ENCODE measurements at regions not wholly inside any gene's neighbourhood (a gene's known extent, or its start where the extent isn't known, plus 50 kb on each side); places are given as distances from the start of the nearest gene placed in this dataset.

GRCh38 chr9:13841746-13842462, 472.0 kb downstream of the NFIB start:
- no peak overlapping the region for H3K4me3 ChIP-seq (ENCODE audit: low read depth, low read length)
- TF ChIP-seq CTCF (IDR thresholded peaks at IDR 0.05; ENCODE audit: low read depth, low read length), result no peak

DNA sequence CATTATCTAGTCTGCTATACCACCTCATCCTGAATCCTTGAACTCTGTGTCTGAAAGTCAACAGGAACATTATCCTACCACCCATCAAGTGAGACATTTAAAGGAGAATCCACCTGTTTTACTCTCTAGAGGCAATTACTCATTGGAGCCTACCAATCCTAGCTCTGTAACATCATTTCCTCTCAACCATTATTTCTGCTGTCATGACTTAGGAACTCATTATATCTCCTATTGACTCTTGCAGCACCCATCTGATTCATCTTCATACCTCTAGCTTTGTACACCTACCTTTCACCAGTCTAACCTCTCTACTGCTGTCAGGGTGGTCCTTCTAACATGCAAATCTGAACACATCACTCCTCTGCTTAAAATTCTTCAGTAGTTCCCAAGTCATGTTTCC, 481.5 kb downstream of the NFIB start:
- TF ChIP-seq CTCF (IDR thresholded peaks at IDR 0.05; ENCODE audit: low read depth, low read length), result no peak
- no peak overlapping the region for H3K4me3 ChIP-seq (ENCODE audit: low read depth, low read length)

DNA sequence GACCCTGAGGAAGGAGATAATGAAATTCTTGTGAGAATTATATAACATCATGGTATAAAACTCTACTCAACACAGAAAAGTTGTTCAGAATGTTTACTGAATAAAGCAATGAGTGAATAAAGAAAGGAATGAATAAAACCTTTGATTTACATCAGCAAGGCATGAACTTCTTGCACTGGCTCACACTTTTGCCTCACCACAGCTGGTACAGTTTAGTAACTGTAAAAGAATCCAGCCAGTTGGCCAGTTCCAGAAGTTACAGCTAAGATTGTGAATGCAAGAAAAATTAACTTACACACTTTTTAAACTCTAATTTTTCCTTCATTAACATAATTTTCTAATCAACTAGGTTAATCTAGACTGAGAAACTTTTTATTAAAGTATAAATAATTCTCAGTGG, 490.9 kb downstream of the NFIB start:
- no peak for TF ChIP-seq CTCF (IDR thresholded peaks at IDR 0.05; ENCODE audit: low read depth, low read length)
- no peak overlapping the region for H3K4me3 ChIP-seq (ENCODE audit: low read depth, low read length)

- no peak for TF ChIP-seq CTCF (IDR thresholded peaks at IDR 0.05; ENCODE audit: low read depth, low read length)
- H3K4me3 ChIP-seq (ENCODE audit: low read depth, low read length), result no peak overlapping the region
These were observed 496.1 kb downstream of the NFIB start for GRCh38 chr9:13817754-13818278.

- TF ChIP-seq CTCF (IDR thresholded peaks at IDR 0.05; ENCODE audit: low read depth, low read length), result no peak
- H3K4me3 ChIP-seq (ENCODE audit: low read depth, low read length), result no peak overlapping the region
These were observed 497.1 kb downstream of the NFIB start for GRCh38 chr9:13816837-13817236.

DNA sequence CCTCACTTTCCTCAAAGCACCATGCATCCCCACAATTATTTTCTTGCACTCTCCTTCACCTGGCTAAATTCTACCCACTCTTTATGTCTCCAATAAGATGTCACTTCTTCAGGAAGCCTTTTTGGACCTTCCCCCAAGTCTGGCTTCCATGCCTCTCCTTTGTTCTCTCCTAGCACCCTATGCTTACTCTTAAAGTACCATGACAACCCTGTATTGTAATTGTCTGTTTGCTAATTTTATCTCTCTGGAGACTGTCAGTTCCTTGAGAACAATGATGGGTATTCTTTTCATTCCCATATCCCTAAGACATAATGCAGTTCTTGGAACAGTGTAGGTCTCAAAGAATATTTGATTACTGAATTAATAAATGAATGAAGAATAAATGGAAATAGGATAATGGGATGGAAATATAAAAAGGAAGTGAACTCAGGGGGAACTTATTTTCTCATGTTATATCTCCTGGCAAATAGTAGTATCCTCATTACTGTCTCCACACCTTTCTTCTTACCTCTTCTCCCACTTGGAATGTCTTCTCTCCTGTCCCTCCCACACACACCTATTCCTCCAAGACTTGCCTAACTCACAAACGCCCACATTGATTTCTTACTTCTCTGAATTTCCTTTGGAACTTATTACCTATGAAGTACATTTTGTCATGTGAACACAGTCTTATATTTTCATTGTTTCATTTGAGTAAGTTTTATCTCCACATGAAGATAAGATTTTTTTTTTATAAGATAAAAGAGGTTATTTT, 499.1 kb downstream of the NFIB start:
- H3K4me3 ChIP-seq (ENCODE audit: low read depth, low read length), result no peak overlapping the region
- no peak for TF ChIP-seq CTCF (IDR thresholded peaks at IDR 0.05; ENCODE audit: low read depth, low read length)

DNA sequence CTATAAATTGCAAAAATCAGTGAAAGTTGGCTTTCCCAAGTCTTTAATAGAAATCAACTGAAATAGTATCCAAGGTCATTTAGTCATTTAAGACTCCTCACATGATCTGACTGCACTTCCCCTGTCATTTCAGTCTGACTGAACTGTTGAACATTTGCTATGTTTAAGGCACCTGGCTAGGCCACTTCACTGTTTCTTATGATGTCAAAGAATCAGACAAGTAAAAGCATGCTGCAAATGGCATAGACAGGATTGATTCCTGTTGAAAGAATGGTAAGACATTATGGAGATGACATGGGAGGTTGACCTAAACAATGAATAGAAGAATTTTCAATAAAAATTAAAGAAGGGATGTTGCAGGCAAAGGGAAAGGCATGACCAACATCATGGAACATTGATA, 502.1 kb downstream of the NFIB start:
- H3K4me3 ChIP-seq (ENCODE audit: low read depth, low read length), result no peak overlapping the region
- TF ChIP-seq CTCF (IDR thresholded peaks at IDR 0.05; ENCODE audit: low read depth, low read length), result no peak

Data from WI38 (cell line).